Osteocyte (in vitro differentiated cells): ENCODE measurements at regions not wholly inside any gene's neighbourhood (a gene's known extent, or its start where the extent isn't known, plus 50 kb on each side); places are given as distances from the start of the nearest gene placed in this dataset.

Experiments
- DNase-seq: peaks from one replicate; pipeline ENCODE4 v3.0.0; 2021; ENCODE audit warnings: mixed read lengths; ENCODE audit not compliant: unreplicated experiment; ENCODE audit errors: extremely low spot score
- H3K27ac Mint-ChIP-seq: one replicate; pipeline ENCODE4 v1.8.0; 2021; ENCODE audit warnings: mild to moderate bottlenecking, mixed read lengths; ENCODE audit not compliant: unreplicated experiment
- H3K27me3 Mint-ChIP-seq: one replicate; pipeline ENCODE4 v1.8.0; 2021; ENCODE audit warnings: mixed read lengths; ENCODE audit not compliant: unreplicated experiment
- H3K36me3 Mint-ChIP-seq: one replicate; pipeline ENCODE4 v1.8.0; 2021; ENCODE audit warnings: mixed read lengths; ENCODE audit not compliant: unreplicated experiment
- H3K4me1 Mint-ChIP-seq: one replicate; pipeline ENCODE4 v1.8.0; 2021; ENCODE audit warnings: mixed read lengths; ENCODE audit not compliant: unreplicated experiment
- H3K4me3 Mint-ChIP-seq: one replicate; pipeline ENCODE4 v1.8.0; 2021; ENCODE audit warnings: mild to moderate bottlenecking, moderate library complexity, mixed read lengths; ENCODE audit not compliant: unreplicated experiment
- H3K9me3 Mint-ChIP-seq: one replicate; pipeline ENCODE4 v1.8.0; 2021; ENCODE audit warnings: mixed read lengths; ENCODE audit not compliant: unreplicated experiment
- CTCF ChIP-seq: fragments of 200-600 bp; sonication (generic); IDR thresholded peaks from 2 replicates; pipeline ENCODE4 v1.5.0; 2021; ENCODE audit warnings: antibody characterized with exemption, mild to moderate bottlenecking, moderate library complexity

GRCh38 chr12:118641249-118641648 lies 264.9 kb downstream of the SUDS3 start:
- peaks cover 25% of the 10 kb centered on the region for H3K9me3 Mint-ChIP-seq
- no peak for TF ChIP-seq CTCF
- no peaks in the 10 kb centered on the region for H3K27me3 Mint-ChIP-seq
- no peak for DNase-seq
- no peak overlapping the region for H3K4me3 Mint-ChIP-seq
- no peak overlapping the region for H3K27ac Mint-ChIP-seq
- no peaks in the 10 kb centered on the region for H3K36me3 Mint-ChIP-seq
- no peaks in the 10 kb centered on the region for H3K4me1 Mint-ChIP-seq

- H3K4me3 Mint-ChIP-seq, result no peak overlapping the region
- H3K9me3 Mint-ChIP-seq, result peaks cover 28% of the 10 kb centered on the region
- no peaks in the 10 kb centered on the region for H3K4me1 Mint-ChIP-seq
- DNase-seq, result no peak
- H3K27me3 Mint-ChIP-seq, result no peaks in the 10 kb centered on the region
- H3K36me3 Mint-ChIP-seq, result no peaks in the 10 kb centered on the region
- TF ChIP-seq CTCF, result no peak
- H3K27ac Mint-ChIP-seq, result no peak overlapping the region
Measured at GRCh38 chr12:118645219-118645618, 268.9 kb downstream of the SUDS3 start.

GRCh38 chr12:118649765-118650585 lies 273.6 kb downstream of the SUDS3 start:
- H3K27ac Mint-ChIP-seq, result no peak overlapping the region
- peaks cover 36% of the 10 kb centered on the region for H3K9me3 Mint-ChIP-seq
- DNase-seq, result no peak
- no peaks in the 10 kb centered on the region for H3K4me1 Mint-ChIP-seq
- no peaks in the 10 kb centered on the region for H3K27me3 Mint-ChIP-seq
- no peak for TF ChIP-seq CTCF
- no peaks in the 10 kb centered on the region for H3K36me3 Mint-ChIP-seq
- H3K4me3 Mint-ChIP-seq, result no peak overlapping the region

GRCh38 chr12:118650586-118650960 lies 274.2 kb downstream of the SUDS3 start:
- Mint-ChIP-seq H3K36me3 (no peaks in the 10 kb centered on the region), H3K4me3 (no peak overlapping the region), H3K9me3 (peaks cover 32% of the 10 kb centered on the region), H3K27me3 (no peaks in the 10 kb centered on the region), H3K4me1 (no peaks in the 10 kb centered on the region), H3K27ac (no peak overlapping the region)
- DNase-seq, result no peak
- TF ChIP-seq CTCF, result no peak

- Mint-ChIP-seq H3K9me3 (peaks cover 28% of the 10 kb centered on the region), H3K36me3 (no peaks in the 10 kb centered on the region), H3K4me3 (no peak overlapping the region), H3K27me3 (no peaks in the 10 kb centered on the region), H3K4me1 (no peaks in the 10 kb centered on the region), H3K27ac (no peak overlapping the region)
- no peak for DNase-seq
- TF ChIP-seq CTCF, result no peak
Measured at GRCh38 chr12:118651487-118651886, 275.1 kb downstream of the SUDS3 start.
